ENCODE measurements at regions not wholly inside any gene's neighbourhood (a gene's known extent, or its start where the extent isn't known, plus 50 kb on each side); places are given as distances from the start of the nearest gene placed in this dataset.

DNA sequence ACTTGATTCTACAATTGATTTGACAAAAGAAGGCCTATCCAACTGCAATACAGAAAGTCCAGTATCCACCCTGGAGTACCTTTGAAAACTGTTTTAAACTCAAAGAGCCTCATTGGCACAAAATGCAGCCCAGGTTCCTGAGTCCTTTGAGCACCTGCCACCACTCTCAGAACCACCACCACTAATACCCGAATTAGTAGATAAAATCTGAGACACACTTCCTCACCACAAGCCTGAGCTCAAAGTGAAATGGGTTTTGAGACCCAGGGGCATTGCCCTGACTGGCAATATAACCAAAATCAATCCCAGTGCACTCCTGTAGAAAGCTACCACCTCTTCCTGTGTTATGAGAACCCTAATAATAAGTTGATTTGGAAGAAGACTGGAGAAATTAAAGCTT is 215.7 kb downstream of the CSNK2A3 start:
- TF ChIP-seq, protein P1, sequence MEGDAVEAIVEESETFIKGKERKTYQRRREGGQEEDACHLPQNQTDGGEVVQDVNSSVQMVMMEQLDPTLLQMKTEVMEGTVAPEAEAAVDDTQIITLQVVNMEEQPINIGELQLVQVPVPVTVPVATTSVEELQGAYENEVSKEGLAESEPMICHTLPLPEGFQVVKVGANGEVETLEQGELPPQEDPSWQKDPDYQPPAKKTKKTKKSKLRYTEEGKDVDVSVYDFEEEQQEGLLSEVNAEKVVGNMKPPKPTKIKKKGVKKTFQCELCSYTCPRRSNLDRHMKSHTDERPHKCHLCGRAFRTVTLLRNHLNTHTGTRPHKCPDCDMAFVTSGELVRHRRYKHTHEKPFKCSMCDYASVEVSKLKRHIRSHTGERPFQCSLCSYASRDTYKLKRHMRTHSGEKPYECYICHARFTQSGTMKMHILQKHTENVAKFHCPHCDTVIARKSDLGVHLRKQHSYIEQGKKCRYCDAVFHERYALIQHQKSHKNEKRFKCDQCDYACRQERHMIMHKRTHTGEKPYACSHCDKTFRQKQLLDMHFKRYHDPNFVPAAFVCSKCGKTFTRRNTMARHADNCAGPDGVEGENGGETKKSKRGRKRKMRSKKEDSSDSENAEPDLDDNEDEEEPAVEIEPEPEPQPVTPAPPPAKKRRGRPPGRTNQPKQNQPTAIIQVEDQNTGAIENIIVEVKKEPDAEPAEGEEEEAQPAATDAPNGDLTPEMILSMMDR (IDR thresholded peaks at IDR 0.05; ENCODE audit: borderline replicate concordance, extremely low read depth, low read length, poor library complexity, severe bottlenecking): no peak
- no peak for TF ChIP-seq EZH2 (IDR thresholded peaks at IDR 0.05; ENCODE audit: borderline replicate concordance, low read depth, low read length, severe bottlenecking)

All from DND-41 (cell line).